Esophagus squamous epithelium (tissue), 5 donors: ENCODE measurements at regions not wholly inside any gene's neighbourhood (a gene's known extent, or its start where the extent isn't known, plus 50 kb on each side); places are given as distances from the start of the nearest gene placed in this dataset.

Experiments used
- DNase-seq: peaks from one replicate; lab custom pipeline; 2025; lab: John Stamatoyannopoulos, UW
- H3K27ac ChIP-seq, 4 donors: fragments of 200-600 bp; sonication (generic); one replicate each; pipeline ENCODE4 v1.5.1; 2016 to 2019; ENCODE audit warnings: mild to moderate bottlenecking in 1 of 4
- H3K27me3 ChIP-seq, 4 donors: fragments of 200-600 bp; sonication (generic); 1 replicate in 3 of 4; 2 replicates in 1 of 4; pipeline versions ENCODE4 v1.5.1 to v1.6.0; 2017 to 2021; ENCODE audit warnings: antibody characterized with exemption in 1 of 4
- H3K36me3 ChIP-seq, 3 donors: fragments of 200-600 bp; sonication (generic); one replicate each; pipeline ENCODE4 v1.5.1; 2016 to 2019
- H3K4me1 ChIP-seq, 3 donors: fragments of 200-600 bp; sonication (generic); one replicate each; pipeline ENCODE4 v1.5.1; 2017 to 2019
- H3K4me3 ChIP-seq, 4 donors: fragments of 200-600 bp; sonication (generic); 1 replicate in 3 of 4; 2 replicates in 1 of 4; pipeline ENCODE4 v1.5.1; 2016 to 2019; ENCODE audit warnings: mild to moderate bottlenecking in 2 of 4, moderate library complexity in 1 of 4
- H3K9me3 ChIP-seq, 3 donors: fragments of 200-600 bp; sonication (generic); one replicate each; pipeline ENCODE4 v1.5.1; 2016 to 2019
- POLR2A ChIP-seq, 4 donors: fragments of 450-650 bp; IDR thresholded peaks; one replicate each; pipeline ENCODE4 v1.6.1; 2017; ENCODE audit warnings: antibody characterized with exemption in 4 of 4, mild to moderate bottlenecking in 4 of 4, moderate library complexity in 3 of 4
- WGBS, 2 donors: methylation state at CpG; one replicate each; pipeline ENCODE4 v1.1.5; 2018; 5-methylcytosine and 5-hydroxymethylcytosine counted together
- intact Hi-C: fragments of 100-400 bp; cut with DNase I; formaldehyde crosslinking; loops from one replicate; pipeline ENCODE4 v1.15.0; 2022
- TF ChIP-seq, protein P1 (sequence below), 6 experiments: fragments of 450-650 bp in 4 of 6; fragments of 200-600 bp in 2 of 6; sonication (generic) in 2 of 6; IDR thresholded peaks; one replicate each; pipeline ENCODE4 v1.5.1; 2016 to 2019; ENCODE audit warnings: antibody characterized with exemption in 6 of 6, mild to moderate bottlenecking in 4 of 6, moderate library complexity in 4 of 6
- donor health status: DM: yes; HTN: yes; CAD: no.

DNA sequence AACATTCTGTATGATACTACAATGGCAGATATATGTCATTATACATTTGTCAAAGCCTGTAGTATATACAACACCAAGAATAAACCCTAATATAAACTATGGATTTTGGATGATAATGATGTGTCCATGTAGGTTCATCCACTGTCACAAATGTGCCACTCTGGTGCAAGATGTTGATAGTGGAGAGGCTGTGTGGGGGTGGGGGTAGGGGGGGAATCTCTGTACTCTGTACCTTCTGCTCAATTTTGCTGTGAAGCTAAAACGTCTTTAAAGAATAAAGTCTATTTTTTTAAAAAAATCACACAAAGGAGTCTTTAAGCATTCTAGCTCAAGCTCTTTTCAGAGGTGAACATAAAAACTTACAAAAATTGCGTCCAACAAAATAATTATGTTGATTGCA lies 88.2 kb upstream of the ABI3BP start:
- no peaks in the 10 kb centered on the region for H3K9me3 ChIP-seq
- DNase-seq, result no peak
- H3K27ac ChIP-seq, result no peak overlapping the region
- no peaks in the 10 kb centered on the region for H3K36me3 ChIP-seq
- H3K27me3 ChIP-seq, result no peaks in the 10 kb centered on the region
- H3K4me1 ChIP-seq, result peaks cover 0 to 6% (median 0%) of the 10 kb centered on the region in 3 donors
- TF ChIP-seq POLR2A (IDR thresholded peaks at IDR 0.05), result no peak
- TF ChIP-seq, protein P1, sequence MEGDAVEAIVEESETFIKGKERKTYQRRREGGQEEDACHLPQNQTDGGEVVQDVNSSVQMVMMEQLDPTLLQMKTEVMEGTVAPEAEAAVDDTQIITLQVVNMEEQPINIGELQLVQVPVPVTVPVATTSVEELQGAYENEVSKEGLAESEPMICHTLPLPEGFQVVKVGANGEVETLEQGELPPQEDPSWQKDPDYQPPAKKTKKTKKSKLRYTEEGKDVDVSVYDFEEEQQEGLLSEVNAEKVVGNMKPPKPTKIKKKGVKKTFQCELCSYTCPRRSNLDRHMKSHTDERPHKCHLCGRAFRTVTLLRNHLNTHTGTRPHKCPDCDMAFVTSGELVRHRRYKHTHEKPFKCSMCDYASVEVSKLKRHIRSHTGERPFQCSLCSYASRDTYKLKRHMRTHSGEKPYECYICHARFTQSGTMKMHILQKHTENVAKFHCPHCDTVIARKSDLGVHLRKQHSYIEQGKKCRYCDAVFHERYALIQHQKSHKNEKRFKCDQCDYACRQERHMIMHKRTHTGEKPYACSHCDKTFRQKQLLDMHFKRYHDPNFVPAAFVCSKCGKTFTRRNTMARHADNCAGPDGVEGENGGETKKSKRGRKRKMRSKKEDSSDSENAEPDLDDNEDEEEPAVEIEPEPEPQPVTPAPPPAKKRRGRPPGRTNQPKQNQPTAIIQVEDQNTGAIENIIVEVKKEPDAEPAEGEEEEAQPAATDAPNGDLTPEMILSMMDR (IDR thresholded peaks at IDR 0.05), result no peak
- 55 to 63% methylated on average over 2 of the region's 2 CpGs for WGBS, 2 donors
- no peak overlapping the region for H3K4me3 ChIP-seq
- intact Hi-C loops, result no loop called here

DNA sequence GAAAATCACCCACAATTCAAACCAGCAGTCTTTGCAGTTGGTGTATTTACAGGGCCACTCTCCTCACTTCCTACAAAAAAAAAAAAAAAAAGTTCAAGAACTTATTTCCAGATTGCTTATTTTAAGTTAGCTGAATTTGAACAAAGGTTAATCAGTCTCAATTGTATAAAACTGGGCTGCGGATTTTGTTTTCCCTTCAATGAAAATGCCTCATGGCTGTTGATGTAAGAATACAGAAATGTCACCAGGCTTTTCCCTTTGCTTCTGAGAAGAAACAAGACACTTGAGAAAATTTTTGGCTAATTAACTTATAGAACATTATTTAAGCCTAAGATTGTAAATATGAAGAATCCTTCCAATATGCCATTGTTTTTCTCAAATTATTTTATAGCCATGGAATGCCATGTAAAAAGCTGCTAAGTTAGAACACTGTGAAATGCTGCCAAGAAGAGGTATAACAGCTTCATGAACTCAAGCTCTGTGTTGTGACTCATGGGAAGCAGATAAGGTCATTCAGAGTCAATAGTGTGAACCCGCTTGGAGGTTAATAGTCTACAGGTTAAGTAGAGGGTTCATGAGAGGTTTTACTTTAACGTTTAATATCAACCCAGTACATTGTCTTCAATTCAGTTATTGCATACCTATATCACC lies 84.3 kb upstream of the ABI3BP start:
- no peak for DNase-seq
- peaks cover 0 to 6% (median 0%) of the 10 kb centered on the region in 3 donors for H3K4me1 ChIP-seq
- H3K4me3 ChIP-seq, result no peak overlapping the region
- no peaks in the 10 kb centered on the region for H3K9me3 ChIP-seq
- no peaks in the 10 kb centered on the region for H3K36me3 ChIP-seq
- WGBS, 2 donors, result 60 to 61% methylated on average over 3 of the region's 3 CpGs
- intact Hi-C loops, result no loop called here
- H3K27ac ChIP-seq, result no peak overlapping the region
- no peak for TF ChIP-seq POLR2A (IDR thresholded peaks at IDR 0.05)
- TF ChIP-seq, protein P1 (IDR thresholded peaks at IDR 0.05), result no peak
- H3K27me3 ChIP-seq, result no peaks in the 10 kb centered on the region

DNA sequence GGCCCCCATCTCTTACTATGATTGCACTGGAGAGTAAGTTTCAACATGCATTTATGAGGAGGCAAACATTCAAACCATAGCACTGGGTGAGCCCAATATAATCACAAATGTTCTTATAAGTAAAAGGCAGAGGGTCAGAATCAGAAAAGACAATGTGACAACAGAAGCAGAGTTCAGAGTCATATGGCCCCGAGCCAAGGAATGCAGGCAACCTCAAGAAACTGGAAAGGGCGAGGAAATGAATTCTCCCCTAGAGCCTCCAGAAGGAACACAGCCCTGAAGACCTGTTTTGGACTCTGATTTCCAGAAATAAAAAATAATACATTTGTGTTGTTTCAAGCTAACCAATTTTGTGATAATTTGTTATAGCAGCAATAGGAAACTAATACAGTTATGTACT lies 81.3 kb upstream of the ABI3BP start:
- H3K36me3 ChIP-seq, result no peaks in the 10 kb centered on the region
- H3K27me3 ChIP-seq, result no peaks in the 10 kb centered on the region
- DNase-seq, result no peak
- H3K4me1 ChIP-seq, result peaks cover 0 to 6% (median 0%) of the 10 kb centered on the region in 3 donors
- H3K27ac ChIP-seq, result no peak overlapping the region
- H3K4me3 ChIP-seq, result no peak overlapping the region
- H3K9me3 ChIP-seq, result no peaks in the 10 kb centered on the region
- TF ChIP-seq POLR2A (IDR thresholded peaks at IDR 0.05), result no peak
- TF ChIP-seq, protein P1 (IDR thresholded peaks at IDR 0.05), result no peak
- WGBS, 2 donors, result 79 to 81% methylated on average over 2 of the region's 2 CpGs
- intact Hi-C loops, result no loop called here

DNA sequence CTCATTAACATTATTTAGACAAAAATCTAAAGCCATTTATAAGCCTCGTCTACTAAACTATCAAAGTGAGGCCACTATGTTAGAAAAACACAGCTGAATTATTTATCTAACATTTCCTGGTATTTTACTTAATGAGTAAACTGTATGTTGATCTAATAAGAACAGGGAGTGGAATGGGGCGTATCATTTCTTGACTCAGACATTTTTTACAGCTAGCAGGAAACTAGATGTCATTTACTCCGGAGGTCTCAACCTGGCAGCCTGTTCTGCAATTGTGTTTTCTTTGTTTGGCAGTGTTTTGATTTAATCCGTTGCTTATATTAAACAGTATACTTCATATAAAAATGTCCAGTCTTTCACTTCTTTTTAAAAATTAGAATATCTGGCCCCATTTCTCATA lies 79.1 kb upstream of the ABI3BP start:
- peak overlapping the region in 2 of 4 donors; percentile 35 to 52 for H3K27ac ChIP-seq
- no peaks in the 10 kb centered on the region for H3K9me3 ChIP-seq
- TF ChIP-seq, protein P1 (IDR thresholded peaks at IDR 0.05), result no peak
- no peak for TF ChIP-seq POLR2A (IDR thresholded peaks at IDR 0.05)
- intact Hi-C loops, result no loop called here
- DNase-seq, result no peak
- H3K4me1 ChIP-seq, result peaks cover 0 to 6% (median 0%) of the 10 kb centered on the region in 3 donors
- no peak overlapping the region for H3K4me3 ChIP-seq
- no peaks in the 10 kb centered on the region for H3K27me3 ChIP-seq
- no peaks in the 10 kb centered on the region for H3K36me3 ChIP-seq
- 28 to 34% methylated on average over 4 of the region's 4 CpGs for WGBS, 2 donors

DNA sequence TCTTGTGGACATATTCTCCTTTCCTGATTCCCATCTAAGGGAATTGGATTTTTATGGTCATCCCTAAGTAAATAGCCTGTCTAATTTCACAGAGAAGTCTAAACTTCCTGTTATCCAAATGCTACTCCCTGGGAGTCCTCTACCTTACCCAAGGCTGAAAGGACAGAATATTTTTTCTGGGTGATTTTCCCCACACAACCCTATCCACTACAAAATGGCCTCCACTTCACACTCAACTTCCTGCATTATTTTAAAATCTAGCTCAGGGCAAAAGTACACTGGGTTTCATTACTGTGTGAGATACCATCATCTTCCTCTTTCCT lies 77.5 kb upstream of the ABI3BP start:
- no peak for TF ChIP-seq POLR2A (IDR thresholded peaks at IDR 0.05)
- TF ChIP-seq, protein P1 (IDR thresholded peaks at IDR 0.05), result no peak
- no peak overlapping the region for H3K4me3 ChIP-seq
- intact Hi-C loops, result no loop called here
- H3K4me1 ChIP-seq, result peaks cover 0 to 20% (median 11%) of the 10 kb centered on the region in 3 donors
- H3K36me3 ChIP-seq, result no peaks in the 10 kb centered on the region
- no peaks in the 10 kb centered on the region for H3K27me3 ChIP-seq
- no peak for DNase-seq
- H3K9me3 ChIP-seq, result no peaks in the 10 kb centered on the region
- no peak overlapping the region for H3K27ac ChIP-seq
